ENCODE measurements at regions not wholly inside any gene's neighbourhood (a gene's known extent, or its start where the extent isn't known, plus 50 kb on each side); places are given as distances from the start of the nearest gene placed in this dataset.

- no peak for DNase-seq (ENCODE audit: low spot score)
These were observed 152.8 kb downstream of the OLFM1 start for GRCh38 chr9:135240222-135240621.

- no peak for DNase-seq (ENCODE audit: low spot score)
These were observed 153.4 kb downstream of the OLFM1 start for GRCh38 chr9:135240871-135241311.

GRCh38 chr9:135241381-135242048 lies 154.0 kb downstream of the OLFM1 start:
- no peak for DNase-seq (ENCODE audit: low spot score)

- no peak for DNase-seq (ENCODE audit: low spot score)
These were observed 154.6 kb downstream of the OLFM1 start for GRCh38 chr9:135242049-135242396.

GRCh38 chr9:135242406-135242805 lies 154.9 kb downstream of the OLFM1 start:
- no peak for DNase-seq (ENCODE audit: low spot score)

- DNase-seq (ENCODE audit: low spot score): no peak
These were observed 156.0 kb downstream of the OLFM1 start for GRCh38 chr9:135243201-135244190.

- no peak for DNase-seq (ENCODE audit: low spot score)
These were observed 157.1 kb downstream of the OLFM1 start for GRCh38 chr9:135244271-135245221.

GRCh38 chr9:135245482-135246247 lies 158.2 kb downstream of the OLFM1 start:
- DNase-seq (ENCODE audit: low spot score): no peak

- DNase-seq (ENCODE audit: low spot score): no peak
These were observed 159.1 kb downstream of the OLFM1 start for GRCh38 chr9:135246248-135247205.

GRCh38 chr9:135247227-135247930 lies 159.9 kb downstream of the OLFM1 start:
- no peak for DNase-seq (ENCODE audit: low spot score)

GRCh38 chr9:135248111-135248510 lies 160.6 kb downstream of the OLFM1 start:
- DNase-seq (ENCODE audit: low spot score): no peak

GRCh38 chr9:135248721-135249120 lies 161.3 kb downstream of the OLFM1 start:
- DNase-seq (ENCODE audit: low spot score): no peak

GRCh38 chr9:135249191-135249590 lies 161.7 kb downstream of the OLFM1 start:
- no peak for DNase-seq (ENCODE audit: low spot score)

GRCh38 chr9:135249711-135250110 lies 162.2 kb downstream of the OLFM1 start:
- DNase-seq (ENCODE audit: low spot score): no peak

- no peak for DNase-seq (ENCODE audit: low spot score)
These were observed 163.9 kb downstream of the OLFM1 start for GRCh38 chr9:135251331-135251761.

- no peak for DNase-seq (ENCODE audit: low spot score)
These were observed 164.7 kb downstream of the OLFM1 start for GRCh38 chr9:135251996-135252760.

- DNase-seq (ENCODE audit: low spot score): no peak
These were observed 165.5 kb downstream of the OLFM1 start for GRCh38 chr9:135252980-135253304.

- no peak for DNase-seq (ENCODE audit: low spot score)
These were observed 166.0 kb downstream of the OLFM1 start for GRCh38 chr9:135253305-135254004.
